IMR-90 (cell line): ENCODE measurements at regions not wholly inside any gene's neighbourhood (a gene's known extent, or its start where the extent isn't known, plus 50 kb on each side); places are given as distances from the start of the nearest gene placed in this dataset.

Experiments
- ATAC-seq: fragments of 200-7000 bp; cut with Tn5 transposase; 2 replicates; pipeline ENCODE4 v1.9.1; 2020; ENCODE audit warnings: low read depth, mild to moderate bottlenecking, moderate library complexity
- BruUV-seq: library from RNA; stranded (reverse); fragments of 400-500 nt; replicated peaks from 2 replicates; lab custom pipeline; 2021; lab: Mats Ljungman, UMichigan
- CTCF ChIA-PET: fragments of 300-600 bp; formaldehyde crosslinking; extraction: SDS; loops from one replicate; lab custom pipeline; 2021; ENCODE audit warnings: antibody characterized with exemption; lab: Yijun Ruan, JAX
- POLR2A ChIA-PET: fragments of 300-600 bp; sonication (Branson Sonifier 250); formaldehyde crosslinking; loops from one replicate; lab custom pipeline; 2022; ENCODE audit warnings: antibody characterized with exemption; ENCODE audit not compliant: unreplicated experiment; lab: Charles Lee
- DNase-seq: peaks from one replicate; pipeline ENCODE4 v3.0.0; 2013
- H2AFZ ChIP-seq: replicated peaks from 2 replicates; pipeline ENCODE3; 2013; ENCODE audit warnings: low read length, mild to moderate bottlenecking; ENCODE audit not compliant: poor library complexity
- H2AK5ac ChIP-seq: 2 replicates; pipeline ENCODE4 v1.6.1; 2013; ENCODE audit warnings: low read depth, low read length, inconsistent platforms
- H2AK9ac ChIP-seq: replicated peaks from 2 replicates; pipeline ENCODE3; 2013; ENCODE audit warnings: mild to moderate bottlenecking, low read depth, low read length, moderate library complexity; ENCODE audit not compliant: poor library complexity
- H2BK120ac ChIP-seq: 2 replicates; pipeline ENCODE4 v1.6.1; 2013; ENCODE audit warnings: low read depth, low read length, inconsistent platforms
- H2BK15ac ChIP-seq: 3 replicates; pipeline ENCODE4 v1.6.1; 2013; ENCODE audit warnings: low read depth, low read length, inconsistent platforms
- H2BK20ac ChIP-seq: 2 replicates; pipeline ENCODE4 v1.6.1; 2013; ENCODE audit warnings: low read depth, mild to moderate bottlenecking, inconsistent platforms, low read length, moderate library complexity
- H2BK5ac ChIP-seq: 2 replicates; pipeline ENCODE4 v1.6.1; 2013; ENCODE audit warnings: mild to moderate bottlenecking, low read depth, low read length, inconsistent platforms; ENCODE audit not compliant: poor library complexity, severe bottlenecking
- H3K14ac ChIP-seq: replicated peaks from 2 replicates; pipeline ENCODE4 v1.6.1; 2013; ENCODE audit warnings: low read depth, low read length, inconsistent platforms
- H3K18ac ChIP-seq: 2 replicates; pipeline ENCODE4 v1.6.1; 2013; ENCODE audit warnings: low read depth, low read length, control low read depth
- H3K23ac ChIP-seq: 2 replicates; pipeline ENCODE4 v1.6.1; 2013; ENCODE audit warnings: low read depth, low read length, inconsistent platforms
- H3K27ac ChIP-seq: 2 replicates; pipeline ENCODE4 v1.5.1; 2013; ENCODE audit warnings: mild to moderate bottlenecking, control low read depth, low read length; ENCODE audit not compliant: insufficient read depth
- H3K27me3 ChIP-seq: 2 replicates; pipeline ENCODE4 v1.6.1; 2013; ENCODE audit warnings: low read length; ENCODE audit not compliant: control insufficient read depth, insufficient read depth
- H3K36me3 ChIP-seq: 2 replicates; pipeline ENCODE4 v1.6.1; 2013; ENCODE audit warnings: low read length, mixed read lengths; ENCODE audit not compliant: control insufficient read depth, insufficient read depth
- H3K4ac ChIP-seq: 2 replicates; pipeline ENCODE4 v1.6.1; 2013; ENCODE audit warnings: low read depth, low read length, inconsistent platforms
- H3K4me1 ChIP-seq: 2 replicates; pipeline ENCODE4 v1.6.1; 2013; ENCODE audit warnings: low read length, mixed read lengths; ENCODE audit not compliant: control insufficient read depth, insufficient read depth
- H3K4me2 ChIP-seq: 2 replicates; pipeline ENCODE4 v1.6.1; 2013; ENCODE audit warnings: low read depth, mild to moderate bottlenecking, control low read depth, low read length, moderate library complexity
- H3K4me3 ChIP-seq: 2 replicates; pipeline ENCODE4 v1.5.1; 2013; ENCODE audit warnings: low read depth, mild to moderate bottlenecking, control low read depth, low read length, moderate library complexity; ENCODE audit not compliant: insufficient read depth
- H3K56ac ChIP-seq: 2 replicates; pipeline ENCODE4 v1.6.1; 2013; ENCODE audit warnings: low read length, inconsistent platforms; ENCODE audit not compliant: insufficient read depth; ENCODE audit errors: extremely low read depth
- H3K79me1 ChIP-seq, 2 experiments: 2 replicates each; pipeline ENCODE4 v1.6.1; 2013; ENCODE audit warnings: low read length in 2 of 2, inconsistent platforms in 1 of 2, low read depth in 1 of 2
- H3K9ac ChIP-seq: 2 replicates; pipeline ENCODE4 v1.6.1; 2013; ENCODE audit warnings: low read depth, low read length, control low read depth
- H3K9me1 ChIP-seq: 2 replicates; pipeline ENCODE4 v1.6.1; 2013; ENCODE audit warnings: low read length, inconsistent platforms; ENCODE audit not compliant: insufficient read depth
- H3K9me3 ChIP-seq: 2 replicates; pipeline ENCODE4 v1.6.1; 2013; ENCODE audit warnings: low read length; ENCODE audit not compliant: control insufficient read depth, insufficient read depth
- H4K20me1 ChIP-seq: 2 replicates; pipeline ENCODE4 v1.6.1; 2013; ENCODE audit warnings: low read length, inconsistent platforms; ENCODE audit not compliant: insufficient read depth
- H4K5ac ChIP-seq: 2 replicates; pipeline ENCODE4 v1.6.1; 2013; ENCODE audit warnings: mild to moderate bottlenecking, low read depth, low read length, control low read depth
- H4K8ac ChIP-seq, 2 experiments: 2 replicates each; pipeline ENCODE4 v1.6.1; 2013; ENCODE audit warnings: low read depth in 2 of 2, low read length in 2 of 2, control low read depth in 1 of 2, inconsistent platforms in 1 of 2
- H4K91ac ChIP-seq: 2 replicates; pipeline ENCODE4 v1.6.1; 2013; ENCODE audit warnings: low read depth, low read length, inconsistent platforms; ENCODE audit not compliant: insufficient read depth
- CHD1 ChIP-seq: IDR thresholded peaks from 2 replicates; pipeline ENCODE4 v1.6.1; 2012; ENCODE audit warnings: low read depth, low read length, improper control_type of control experiment
- FOS ChIP-seq: fragments of 150-350 bp; IDR thresholded peaks from 2 replicates; pipeline ENCODE4 v1.6.1; 2016; ENCODE audit warnings: low read depth, low read length
- MAZ ChIP-seq: IDR thresholded peaks from 2 replicates; pipeline ENCODE4 v1.6.1; 2012; ENCODE audit warnings: low read depth, mild to moderate bottlenecking, low read length, improper control_type of control experiment, moderate library complexity, borderline replicate concordance
- MXI1 ChIP-seq: IDR thresholded peaks from 2 replicates; pipeline ENCODE4 v1.6.1; 2012; ENCODE audit warnings: low read depth, mild to moderate bottlenecking, low read length, moderate library complexity, borderline replicate concordance
- NFE2L2 ChIP-seq: fragments of 150-350 bp; IDR thresholded peaks from 2 replicates; pipeline ENCODE4 v1.6.1; 2016; ENCODE audit warnings: low read depth, mild to moderate bottlenecking, low read length
- POLR2A ChIP-seq: IDR thresholded peaks from 2 replicates; pipeline ENCODE4 v1.6.1; 2012; ENCODE audit warnings: mild to moderate bottlenecking, low read depth, low read length
- RAD21 ChIP-seq: IDR thresholded peaks from 2 replicates; pipeline ENCODE4 v1.6.1; 2012; ENCODE audit warnings: low read length, improper control_type of control experiment
- RCOR1 ChIP-seq: IDR thresholded peaks from 2 replicates; pipeline ENCODE4 v1.6.1; 2012; ENCODE audit warnings: mild to moderate bottlenecking, low read length, improper control_type of control experiment; ENCODE audit not compliant: insufficient replicate concordance
- SMC3 ChIP-seq: fragments of 150-350 bp; IDR thresholded peaks from 2 replicates; pipeline ENCODE4 v1.6.1; 2016; ENCODE audit warnings: low read depth, mild to moderate bottlenecking, antibody characterized with exemption, low read length, moderate library complexity
- WGBS, 2 experiments: methylation state at CpG; one replicate each; pipeline versions ENCODE4 v1.1.5 to v1.1.7; 2013; ENCODE audit warnings: missing lambda C conversion rate in 2 of 2; ENCODE audit not compliant: insufficient read length in 1 of 2; ENCODE audit errors: extremely low coverage in 2 of 2; 5-methylcytosine and 5-hydroxymethylcytosine counted together
- dilution Hi-C: fragments of 300-500 bp; cut with HindIII; formaldehyde crosslinking; loops from one replicate; pipeline ENCODE4 v1.14.3; 2018; ENCODE audit warnings: low sequenced_read_pairs; ENCODE audit not compliant: unreplicated experiment
- in situ Hi-C: fragments of 300-500 bp; cut with MboI; formaldehyde crosslinking; loops from 3 replicates; pipeline ENCODE4 v1.14.3; 2019; ENCODE audit warnings: low sequenced_read_pairs, inconsistent platforms, mixed read lengths
- intact Hi-C: fragments of 100-400 bp; cut with micrococcal nuclease; formaldehyde crosslinking; loops from 2 replicates; pipeline ENCODE4 v1.10.0; 2022
- TF ChIP-seq, protein P1 (sequence below): conservative IDR thresholded peaks from 2 replicates; pipeline ENCODE4 v1.5.1; 2012; ENCODE audit warnings: mild to moderate bottlenecking, low read depth, low read length, improper control_type of control experiment
- TF ChIP-seq, protein P2 (sequence below): fragments of 150-350 bp; IDR thresholded peaks from 2 replicates; pipeline ENCODE4 v1.6.1; 2016; ENCODE audit warnings: low read depth, mild to moderate bottlenecking, low read length, moderate library complexity, borderline replicate concordance
- TF ChIP-seq, protein P3 (sequence below): fragments of 150-350 bp; IDR thresholded peaks from 2 replicates; pipeline ENCODE4 v1.6.1; 2017; ENCODE audit warnings: mild to moderate bottlenecking, antibody characterized with exemption, low read length, low read depth

DNA sequence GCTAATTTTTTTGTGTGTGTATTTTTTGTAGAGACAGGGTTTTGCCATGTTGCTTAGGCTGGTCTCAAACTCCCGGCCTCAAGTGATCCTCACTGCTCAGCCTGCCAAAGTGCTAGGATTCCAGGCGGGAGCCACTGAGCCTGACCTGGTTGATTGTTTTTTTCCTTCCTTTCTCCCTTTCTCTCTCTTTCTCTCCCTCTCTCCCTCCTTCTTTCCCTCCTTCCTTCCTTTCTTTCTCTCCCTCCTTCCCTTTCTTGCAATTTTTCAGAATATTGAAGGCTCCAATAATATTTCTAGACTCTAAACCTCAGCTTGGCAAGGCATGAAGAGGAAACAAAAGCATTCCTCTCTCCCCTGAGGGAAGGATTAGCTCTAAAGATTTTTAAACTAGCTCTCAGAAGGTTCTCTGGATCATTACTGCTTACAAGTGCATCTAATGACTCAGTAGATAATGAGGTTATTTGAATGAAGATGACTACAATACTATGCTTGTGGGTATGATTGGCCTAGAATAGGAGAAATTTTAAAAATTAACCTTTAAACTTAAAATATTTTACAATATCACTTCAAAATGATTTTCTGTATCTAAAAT lies 68.5 kb upstream of the GADD45A start:
- H3K79me1 ChIP-seq, result no peaks in the 10 kb centered on the region
- POLR2A ChIA-PET, result no interaction called here

More for the DNA sequence above, 68.5 kb upstream of the GADD45A start:
- H3K18ac ChIP-seq, result no peak overlapping the region
- peak; percentile 44 for DNase-seq
- H4K91ac ChIP-seq, result no peak overlapping the region
- H4K5ac ChIP-seq, result no peak overlapping the region
- in situ Hi-C loops, result no loop called here
- no peak overlapping the region for H2BK5ac ChIP-seq
- CTCF ChIA-PET, result interaction anchor here (0.7 kb wide), 1 partner anchor 67 kb away, joined by 3 read pairs; no protein-coding TSS in a partner anchor
- H3K9me3 ChIP-seq, result no peaks in the 10 kb centered on the region
- H2AK5ac ChIP-seq, result no peak overlapping the region
- no peaks in the 10 kb centered on the region for H4K20me1 ChIP-seq
- TF ChIP-seq, protein P1, sequence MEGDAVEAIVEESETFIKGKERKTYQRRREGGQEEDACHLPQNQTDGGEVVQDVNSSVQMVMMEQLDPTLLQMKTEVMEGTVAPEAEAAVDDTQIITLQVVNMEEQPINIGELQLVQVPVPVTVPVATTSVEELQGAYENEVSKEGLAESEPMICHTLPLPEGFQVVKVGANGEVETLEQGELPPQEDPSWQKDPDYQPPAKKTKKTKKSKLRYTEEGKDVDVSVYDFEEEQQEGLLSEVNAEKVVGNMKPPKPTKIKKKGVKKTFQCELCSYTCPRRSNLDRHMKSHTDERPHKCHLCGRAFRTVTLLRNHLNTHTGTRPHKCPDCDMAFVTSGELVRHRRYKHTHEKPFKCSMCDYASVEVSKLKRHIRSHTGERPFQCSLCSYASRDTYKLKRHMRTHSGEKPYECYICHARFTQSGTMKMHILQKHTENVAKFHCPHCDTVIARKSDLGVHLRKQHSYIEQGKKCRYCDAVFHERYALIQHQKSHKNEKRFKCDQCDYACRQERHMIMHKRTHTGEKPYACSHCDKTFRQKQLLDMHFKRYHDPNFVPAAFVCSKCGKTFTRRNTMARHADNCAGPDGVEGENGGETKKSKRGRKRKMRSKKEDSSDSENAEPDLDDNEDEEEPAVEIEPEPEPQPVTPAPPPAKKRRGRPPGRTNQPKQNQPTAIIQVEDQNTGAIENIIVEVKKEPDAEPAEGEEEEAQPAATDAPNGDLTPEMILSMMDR, result no peak
- TF ChIP-seq NFE2L2 (no peak), RAD21 (no peak), FOS (no peak), SMC3 (no peak), RCOR1 (no peak), MAZ (no peak), POLR2A (no peak), CHD1 (no peak), MXI1 (no peak)
- TF ChIP-seq, protein P2, sequence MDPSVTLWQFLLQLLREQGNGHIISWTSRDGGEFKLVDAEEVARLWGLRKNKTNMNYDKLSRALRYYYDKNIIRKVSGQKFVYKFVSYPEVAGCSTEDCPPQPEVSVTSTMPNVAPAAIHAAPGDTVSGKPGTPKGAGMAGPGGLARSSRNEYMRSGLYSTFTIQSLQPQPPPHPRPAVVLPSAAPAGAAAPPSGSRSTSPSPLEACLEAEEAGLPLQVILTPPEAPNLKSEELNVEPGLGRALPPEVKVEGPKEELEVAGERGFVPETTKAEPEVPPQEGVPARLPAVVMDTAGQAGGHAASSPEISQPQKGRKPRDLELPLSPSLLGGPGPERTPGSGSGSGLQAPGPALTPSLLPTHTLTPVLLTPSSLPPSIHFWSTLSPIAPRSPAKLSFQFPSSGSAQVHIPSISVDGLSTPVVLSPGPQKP, result no peak
- TF ChIP-seq, protein P3, sequence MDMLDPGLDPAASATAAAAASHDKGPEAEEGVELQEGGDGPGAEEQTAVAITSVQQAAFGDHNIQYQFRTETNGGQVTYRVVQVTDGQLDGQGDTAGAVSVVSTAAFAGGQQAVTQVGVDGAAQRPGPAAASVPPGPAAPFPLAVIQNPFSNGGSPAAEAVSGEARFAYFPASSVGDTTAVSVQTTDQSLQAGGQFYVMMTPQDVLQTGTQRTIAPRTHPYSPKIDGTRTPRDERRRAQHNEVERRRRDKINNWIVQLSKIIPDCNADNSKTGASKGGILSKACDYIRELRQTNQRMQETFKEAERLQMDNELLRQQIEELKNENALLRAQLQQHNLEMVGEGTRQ, result no peak
- H2AFZ ChIP-seq, result no peak overlapping the region
- no peak overlapping the region for H3K56ac ChIP-seq
- H2BK20ac ChIP-seq, result no peak overlapping the region
- peaks cover 6% of the 10 kb centered on the region for H3K4me1 ChIP-seq
- no peak overlapping the region for H3K4ac ChIP-seq
- no peak overlapping the region for H4K8ac ChIP-seq
- no peak overlapping the region for H3K4me2 ChIP-seq
- peak; percentile 11; the same call in 1 of the 2 replicates for ATAC-seq
- H2BK120ac ChIP-seq, result no peak overlapping the region
- BruUV-seq, result no TSS peak
- no CpG with 5 or more reads among the region's 2 CpGs for WGBS, 2 experiments
- H3K36me3 ChIP-seq, result no peaks in the 10 kb centered on the region
- H3K14ac ChIP-seq, result no peak overlapping the region
- no peak overlapping the region for H3K27ac ChIP-seq
- H3K27me3 ChIP-seq, result no peaks in the 10 kb centered on the region
- H3K23ac ChIP-seq, result no peak overlapping the region
- H3K9me1 ChIP-seq, result no peaks in the 10 kb centered on the region
- H2BK15ac ChIP-seq, result no peak overlapping the region
- H3K4me3 ChIP-seq, result no peak overlapping the region
- intact Hi-C loops, result loop anchor here (5.0 kb wide), 1 partner anchor 39 kb away; no protein-coding TSS in a partner anchor
- H3K9ac ChIP-seq, result no peak overlapping the region
- dilution Hi-C loops, result no loop called here
- H2AK9ac ChIP-seq, result no peak overlapping the region
